Activated naive CD8-positive, alpha-beta T cell treated with anti-CD3 and anti-CD28 coated beads, Interleukin-2, amount 10 ng/mL, durations not matched to agents 7 days and 5 days (primary cell): ENCODE measurements at regions not wholly inside any gene's neighbourhood (a gene's known extent, or its start where the extent isn't known, plus 50 kb on each side); places are given as distances from the start of the nearest gene placed in this dataset.

Source experiments
- ATAC-seq: fragments of 150-1000 bp; cut with Tn5 transposase; one replicate; pipeline ENCODE4 v1.10.0; 2021; ENCODE audit warnings: low read depth, moderate library complexity
- POLR2A ChIA-PET: fragments of 350-600 bp; sonication (Branson Sonifier 250); formaldehyde crosslinking; loops from one replicate; lab custom pipeline; 2021; ENCODE audit warnings: antibody characterized with exemption; lab: Charles Lee
- DNase-seq: peaks from one replicate; pipeline ENCODE4 v3.0.0; 2021
- H3K27ac Mint-ChIP-seq: one replicate; pipeline ENCODE4 v1.8.0; 2022; ENCODE audit warnings: mild to moderate bottlenecking, mixed read lengths
- H3K27me3 Mint-ChIP-seq: one replicate; pipeline ENCODE4 v1.8.0; 2022; ENCODE audit warnings: mild to moderate bottlenecking, moderate library complexity, mixed read lengths
- H3K36me3 Mint-ChIP-seq: one replicate; pipeline ENCODE4 v1.8.0; 2021; ENCODE audit warnings: mild to moderate bottlenecking, mixed read lengths
- H3K4me1 Mint-ChIP-seq: one replicate; pipeline ENCODE4 v1.8.0; 2021; ENCODE audit warnings: mixed read lengths
- H3K4me3 Mint-ChIP-seq: one replicate; pipeline ENCODE4 v1.8.0; 2022; ENCODE audit warnings: mild to moderate bottlenecking, moderate library complexity, mixed read lengths
- H3K9me3 Mint-ChIP-seq: one replicate; pipeline ENCODE4 v1.8.0; 2021; ENCODE audit warnings: mixed read lengths

GRCh38 chr14:22472466-22472865 is 116.6 kb downstream of the DAD1 start:
- H3K4me1 Mint-ChIP-seq, result no peaks in the 10 kb centered on the region
- POLR2A ChIA-PET, result no interaction called here
- no peaks in the 10 kb centered on the region for H3K27me3 Mint-ChIP-seq
- H3K9me3 Mint-ChIP-seq, result no peaks in the 10 kb centered on the region
- no peak for ATAC-seq
- no peaks in the 10 kb centered on the region for H3K36me3 Mint-ChIP-seq
- DNase-seq, result no peak
- H3K4me3 Mint-ChIP-seq, result no peak overlapping the region
- no peak overlapping the region for H3K27ac Mint-ChIP-seq

GRCh38 chr14:22471545-22472121 is 117.4 kb downstream of the DAD1 start:
- H3K4me1 Mint-ChIP-seq, result no peaks in the 10 kb centered on the region
- no peaks in the 10 kb centered on the region for H3K36me3 Mint-ChIP-seq
- H3K27me3 Mint-ChIP-seq, result no peaks in the 10 kb centered on the region
- H3K4me3 Mint-ChIP-seq, result no peak overlapping the region
- no peak overlapping the region for H3K27ac Mint-ChIP-seq
- POLR2A ChIA-PET, result no interaction called here
- H3K9me3 Mint-ChIP-seq, result no peaks in the 10 kb centered on the region
- ATAC-seq (no peak), DNase-seq (no peak)

- no peak overlapping the region for H3K27ac Mint-ChIP-seq
- no peaks in the 10 kb centered on the region for H3K4me1 Mint-ChIP-seq
- H3K27me3 Mint-ChIP-seq, result no peaks in the 10 kb centered on the region
- no peak for DNase-seq
- no peaks in the 10 kb centered on the region for H3K36me3 Mint-ChIP-seq
- H3K4me3 Mint-ChIP-seq, result no peak overlapping the region
- POLR2A ChIA-PET, result no interaction called here
- no peak for ATAC-seq
- no peaks in the 10 kb centered on the region for H3K9me3 Mint-ChIP-seq
Measured at GRCh38 chr14:22469538-22470303, 119.3 kb downstream of the DAD1 start.

- H3K9me3 Mint-ChIP-seq, result no peaks in the 10 kb centered on the region
- no peaks in the 10 kb centered on the region for H3K4me1 Mint-ChIP-seq
- H3K27ac Mint-ChIP-seq, result no peak overlapping the region
- ATAC-seq, result no peak
- H3K36me3 Mint-ChIP-seq, result no peaks in the 10 kb centered on the region
- POLR2A ChIA-PET, result no interaction called here
- H3K4me3 Mint-ChIP-seq, result no peak overlapping the region
- no peak for DNase-seq
- no peaks in the 10 kb centered on the region for H3K27me3 Mint-ChIP-seq
Measured at GRCh38 chr14:22468830-22469229, 120.2 kb downstream of the DAD1 start.

- no peaks in the 10 kb centered on the region for H3K9me3 Mint-ChIP-seq
- DNase-seq (no peak), ATAC-seq (no peak)
- H3K4me3 Mint-ChIP-seq, result no peak overlapping the region
- H3K4me1 Mint-ChIP-seq, result no peaks in the 10 kb centered on the region
- POLR2A ChIA-PET, result no interaction called here
- H3K27ac Mint-ChIP-seq, result no peak overlapping the region
- no peaks in the 10 kb centered on the region for H3K27me3 Mint-ChIP-seq
- H3K36me3 Mint-ChIP-seq, result no peaks in the 10 kb centered on the region
Measured at GRCh38 chr14:22466491-22466890, 122.5 kb downstream of the DAD1 start.

GRCh38 chr14:22465201-22465840 is 123.7 kb downstream of the DAD1 start:
- H3K4me3 Mint-ChIP-seq, result no peak overlapping the region
- POLR2A ChIA-PET, result no interaction called here
- no peaks in the 10 kb centered on the region for H3K9me3 Mint-ChIP-seq
- no peak overlapping the region for H3K27ac Mint-ChIP-seq
- DNase-seq, result no peak
- no peaks in the 10 kb centered on the region for H3K4me1 Mint-ChIP-seq
- H3K36me3 Mint-ChIP-seq, result no peaks in the 10 kb centered on the region
- no peaks in the 10 kb centered on the region for H3K27me3 Mint-ChIP-seq
- ATAC-seq, result no peak

- no peaks in the 10 kb centered on the region for H3K36me3 Mint-ChIP-seq
Measured at GRCh38 chr14:22464422-22465142, 124.4 kb downstream of the DAD1 start.

GRCh38 chr14:22463763-22464173 is 125.3 kb downstream of the DAD1 start:
- Mint-ChIP-seq H3K4me1 (no peaks in the 10 kb centered on the region), H3K4me3 (no peak overlapping the region), H3K27ac (no peak overlapping the region), H3K27me3 (no peaks in the 10 kb centered on the region), H3K36me3 (no peaks in the 10 kb centered on the region), H3K9me3 (no peaks in the 10 kb centered on the region)
- DNase-seq (no peak), ATAC-seq (no peak)
- POLR2A ChIA-PET, result no interaction called here

More at GRCh38 chr14:22464422-22465142, 124.4 kb downstream of the DAD1 start:
- ATAC-seq (no peak), DNase-seq (no peak)
- Mint-ChIP-seq H3K27ac (no peak overlapping the region), H3K27me3 (no peaks in the 10 kb centered on the region), H3K4me3 (no peak overlapping the region), H3K9me3 (no peaks in the 10 kb centered on the region), H3K4me1 (no peaks in the 10 kb centered on the region)
- POLR2A ChIA-PET, result no interaction called here

- Mint-ChIP-seq H3K36me3 (no peaks in the 10 kb centered on the region), H3K27ac (no peak overlapping the region), H3K27me3 (no peaks in the 10 kb centered on the region), H3K9me3 (no peaks in the 10 kb centered on the region), H3K4me3 (no peak overlapping the region), H3K4me1 (no peaks in the 10 kb centered on the region)
- no peak for DNase-seq
- POLR2A ChIA-PET, result no interaction called here
- ATAC-seq, result no peak
Measured at GRCh38 chr14:22462923-22463322, 126.1 kb downstream of the DAD1 start.

GRCh38 chr14:22460461-22461195 is 128.4 kb downstream of the DAD1 start:
- Mint-ChIP-seq H3K4me3 (no peak overlapping the region), H3K36me3 (no peaks in the 10 kb centered on the region), H3K27me3 (no peaks in the 10 kb centered on the region), H3K4me1 (no peaks in the 10 kb centered on the region), H3K9me3 (no peaks in the 10 kb centered on the region), H3K27ac (no peak overlapping the region)
- POLR2A ChIA-PET, result no interaction called here
- no peak for ATAC-seq
- DNase-seq, result no peak

- Mint-ChIP-seq H3K36me3 (no peaks in the 10 kb centered on the region), H3K4me3 (no peak overlapping the region), H3K4me1 (no peaks in the 10 kb centered on the region), H3K9me3 (no peaks in the 10 kb centered on the region), H3K27ac (no peak overlapping the region), H3K27me3 (no peaks in the 10 kb centered on the region)
- no peak for DNase-seq
- POLR2A ChIA-PET, result no interaction called here
- ATAC-seq, result no peak
Measured at GRCh38 chr14:22458737-22459136, 130.3 kb downstream of the DAD1 start.

GRCh38 chr14:22456998-22457594 is 131.9 kb downstream of the DAD1 start:
- Mint-ChIP-seq H3K36me3 (no peaks in the 10 kb centered on the region), H3K4me1 (no peaks in the 10 kb centered on the region), H3K27me3 (no peaks in the 10 kb centered on the region), H3K27ac (no peak overlapping the region), H3K4me3 (no peak overlapping the region), H3K9me3 (no peaks in the 10 kb centered on the region)
- ATAC-seq (no peak), DNase-seq (no peak)
- POLR2A ChIA-PET, result no interaction called here

GRCh38 chr14:22456421-22456820 is 132.6 kb downstream of the DAD1 start:
- Mint-ChIP-seq H3K36me3 (no peaks in the 10 kb centered on the region), H3K27me3 (no peaks in the 10 kb centered on the region), H3K4me1 (no peaks in the 10 kb centered on the region), H3K27ac (no peak overlapping the region), H3K9me3 (no peaks in the 10 kb centered on the region), H3K4me3 (no peak overlapping the region)
- DNase-seq (no peak), ATAC-seq (no peak)
- POLR2A ChIA-PET, result no interaction called here
